HCT116 (cell line): ENCODE measurements at regions not wholly inside any gene's neighbourhood (a gene's known extent, or its start where the extent isn't known, plus 50 kb on each side); places are given as distances from the start of the nearest gene placed in this dataset.

Source experiments
- ATF3 ChIP-seq: IDR thresholded peaks from 2 replicates; pipeline ENCODE4 v1.6.1; 2012
- CTCF ChIP-seq, 3 experiments: fragments of 200-600 bp in 1 of 3; sonication (generic) in 1 of 3; IDR thresholded peaks in 2 of 3; conservative IDR thresholded peaks in 1 of 3; 2 replicates each; pipeline ENCODE4 v1.5.1; 2012 to 2017; ENCODE audit warnings: low read depth in 2 of 3, low read length in 2 of 3, antibody characterized with exemption in 1 of 3, borderline replicate concordance in 1 of 3, control low read depth in 1 of 3, mild to moderate bottlenecking in 1 of 3, mixed read lengths in 1 of 3, mixed run types in 1 of 3, moderate library complexity in 1 of 3; ENCODE audit not compliant: insufficient read depth in 1 of 3
- EZH2 ChIP-seq: fragments of 200-600 bp; sonication (generic); IDR thresholded peaks from 2 replicates; pipeline ENCODE4 v1.6.1; 2017; ENCODE audit warnings: antibody characterized with exemption, mixed run types
- EZH2phosphoT487 ChIP-seq: fragments of 200-600 bp; IDR thresholded peaks from 2 replicates; pipeline ENCODE4 v1.6.1; 2018; ENCODE audit warnings: antibody characterized with exemption, borderline replicate concordance
- JUND ChIP-seq: IDR thresholded peaks from 2 replicates; pipeline ENCODE4 v1.6.1; 2012
- POLR2A ChIP-seq: IDR thresholded peaks from 2 replicates; pipeline ENCODE4 v1.7.0; 2011; ENCODE audit warnings: borderline replicate concordance; ENCODE audit not compliant: insufficient read depth, insufficient read length; ENCODE audit errors: extremely low read depth
- POLR2AphosphoS5 ChIP-seq: IDR thresholded peaks from 2 replicates; pipeline ENCODE4 v1.6.1; 2011; ENCODE audit warnings: mild to moderate bottlenecking, low read depth, low read length, moderate library complexity
- REST ChIP-seq: IDR thresholded peaks from 2 replicates; pipeline ENCODE4 v1.6.1; 2012; ENCODE audit warnings: low read depth
- SIN3A ChIP-seq: IDR thresholded peaks from 2 replicates; pipeline ENCODE4 v1.6.1; 2012; ENCODE audit warnings: low read depth
- SRF ChIP-seq: IDR thresholded peaks from 2 replicates; pipeline ENCODE4 v1.6.1; 2012; ENCODE audit warnings: low read depth
- YY1 ChIP-seq: IDR thresholded peaks from 2 replicates; pipeline ENCODE4 v1.6.1; 2011; ENCODE audit warnings: low read length, low read depth, moderate library complexity, mild to moderate bottlenecking; ENCODE audit not compliant: insufficient replicate concordance; ENCODE audit errors: extremely low read depth

- TF ChIP-seq EZH2phosphoT487 = no peak
- TF ChIP-seq POLR2AphosphoS5 = no peak
- TF ChIP-seq CTCF (IDR thresholded peaks at IDR 0.05 in 2 of 3, conservative IDR thresholded peaks at IDR 0.05 in 1 of 3; ENCODE audit: borderline replicate concordance in 1 of 3, insufficient read depth in 1 of 3, low read depth in 2 of 3, low read length in 2 of 3) = no peak
- no peak for TF ChIP-seq SRF
- TF ChIP-seq ATF3 = no peak
- no peak for TF ChIP-seq POLR2A
- TF ChIP-seq EZH2 = no peak
- TF ChIP-seq YY1 = no peak
- no peak for TF ChIP-seq REST
- no peak for TF ChIP-seq JUND
- TF ChIP-seq SIN3A = no peak
Observed at GRCh38 chr9:11469745-11470144, 856.9 kb upstream of the PTPRD start.
